ENCODE measurements at regions not wholly inside any gene's neighbourhood (a gene's known extent, or its start where the extent isn't known, plus 50 kb on each side); places are given as distances from the start of the nearest gene placed in this dataset.

DNA sequence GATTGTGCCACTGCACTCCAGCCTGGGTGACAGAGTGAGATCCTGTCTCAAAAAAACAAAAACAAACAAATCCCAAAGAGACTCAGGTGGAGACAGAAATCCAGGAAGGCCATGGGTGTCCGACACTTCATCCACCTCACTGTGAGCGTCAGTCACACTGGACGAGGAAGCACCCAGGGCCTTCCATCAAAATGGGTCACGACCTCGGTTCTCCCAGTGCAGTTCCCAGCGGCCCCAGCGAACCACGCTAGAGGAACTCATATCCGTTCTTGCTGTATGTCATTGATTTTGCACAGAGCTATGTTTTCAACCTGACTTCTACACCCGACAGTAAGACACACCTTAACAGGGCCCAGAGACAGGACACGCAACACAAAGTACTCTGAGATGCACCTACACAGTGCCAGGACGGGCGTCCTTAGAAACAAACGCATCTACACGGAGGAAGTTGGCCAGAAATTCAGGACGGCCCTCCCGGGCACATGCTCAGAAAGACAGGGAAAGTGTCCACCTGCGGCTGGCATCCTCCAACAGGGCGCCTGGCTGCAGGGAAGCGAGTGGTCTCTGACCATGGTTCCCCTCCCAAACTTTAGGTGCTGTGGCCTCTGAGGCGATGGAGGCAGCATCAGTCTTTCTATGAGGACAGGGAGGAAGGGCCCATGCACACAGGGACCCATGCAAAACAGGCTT lies 410.5 kb downstream of the CTTN start:
- Mint-ChIP-seq H3K9me3 (ENCODE audit: unreplicated experiment) (peaks cover 3% of the 10 kb centered on the region), H3K27ac (ENCODE audit: unreplicated experiment) (no peak overlapping the region), H3K4me3 (ENCODE audit: unreplicated experiment) (no peak overlapping the region), H3K36me3 (ENCODE audit: low read depth, unreplicated experiment) (peaks cover 3% of the 10 kb centered on the region), H3K4me1 (ENCODE audit: low read depth, unreplicated experiment) (no peaks in the 10 kb centered on the region), H3K27me3 (ENCODE audit: low read depth, unreplicated experiment) (peaks cover 30% of the 10 kb centered on the region)
- H3K27ac ChIP-seq (ENCODE audit: low read depth, low read length) = no peak overlapping the region
- FAIRE-seq (no peak), DNase-seq (ENCODE audit: low read depth) (no peak)
- H2AFZ ChIP-seq (ENCODE audit: low read depth, low read length) = no peak overlapping the region
- H3K4me1 ChIP-seq (ENCODE audit: insufficient read depth, low read length) = no peaks in the 10 kb centered on the region
- no peak overlapping the region for H3K4me2 ChIP-seq (ENCODE audit: low read length)
- no peaks in the 10 kb centered on the region for H3K36me3 ChIP-seq (ENCODE audit: insufficient read depth, low read length)
- H3K79me2 ChIP-seq (ENCODE audit: insufficient read depth, low read length) = no peaks in the 10 kb centered on the region
- TF ChIP-seq EZH2 (IDR thresholded peaks at IDR 0.05; ENCODE audit: insufficient read depth, low read length) = no peak
- TF ChIP-seq, protein P1, sequence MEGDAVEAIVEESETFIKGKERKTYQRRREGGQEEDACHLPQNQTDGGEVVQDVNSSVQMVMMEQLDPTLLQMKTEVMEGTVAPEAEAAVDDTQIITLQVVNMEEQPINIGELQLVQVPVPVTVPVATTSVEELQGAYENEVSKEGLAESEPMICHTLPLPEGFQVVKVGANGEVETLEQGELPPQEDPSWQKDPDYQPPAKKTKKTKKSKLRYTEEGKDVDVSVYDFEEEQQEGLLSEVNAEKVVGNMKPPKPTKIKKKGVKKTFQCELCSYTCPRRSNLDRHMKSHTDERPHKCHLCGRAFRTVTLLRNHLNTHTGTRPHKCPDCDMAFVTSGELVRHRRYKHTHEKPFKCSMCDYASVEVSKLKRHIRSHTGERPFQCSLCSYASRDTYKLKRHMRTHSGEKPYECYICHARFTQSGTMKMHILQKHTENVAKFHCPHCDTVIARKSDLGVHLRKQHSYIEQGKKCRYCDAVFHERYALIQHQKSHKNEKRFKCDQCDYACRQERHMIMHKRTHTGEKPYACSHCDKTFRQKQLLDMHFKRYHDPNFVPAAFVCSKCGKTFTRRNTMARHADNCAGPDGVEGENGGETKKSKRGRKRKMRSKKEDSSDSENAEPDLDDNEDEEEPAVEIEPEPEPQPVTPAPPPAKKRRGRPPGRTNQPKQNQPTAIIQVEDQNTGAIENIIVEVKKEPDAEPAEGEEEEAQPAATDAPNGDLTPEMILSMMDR (IDR thresholded peaks at IDR 0.05; ENCODE audit: insufficient read depth, low read depth, low read length) = no peak
- H3K9ac ChIP-seq (ENCODE audit: low read length) = no peak overlapping the region
- no peaks in the 10 kb centered on the region for H3K9me3 ChIP-seq (ENCODE audit: insufficient read depth, low read depth, low read length)
- no peak overlapping the region for H3K4me3 ChIP-seq (ENCODE audit: insufficient read depth, low read depth, low read length)
- no peaks in the 10 kb centered on the region for H4K20me1 ChIP-seq (ENCODE audit: insufficient read depth, low read length)
- H3K27me3 ChIP-seq (ENCODE audit: insufficient read depth, low read length) = peaks cover 2% of the 10 kb centered on the region

DNA sequence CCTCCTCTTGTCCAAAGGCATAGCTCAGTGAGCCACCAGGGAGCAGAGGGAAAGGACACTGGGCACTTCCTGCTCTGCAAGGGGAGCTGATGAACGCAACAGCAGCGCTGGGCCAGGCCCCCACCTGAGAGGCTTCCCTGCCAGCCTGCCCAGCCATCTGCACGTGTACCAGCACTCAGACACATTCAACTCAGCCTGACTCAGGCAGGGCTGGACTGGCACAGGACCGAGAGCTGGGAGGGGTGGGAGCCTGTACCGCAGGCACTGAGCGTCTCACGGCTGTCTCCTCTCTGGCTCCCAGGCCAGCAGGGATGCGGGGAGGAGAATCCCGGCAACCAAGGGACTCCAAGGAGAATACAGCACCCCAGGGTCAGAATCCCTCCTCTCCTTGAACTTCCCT lies 411.8 kb downstream of the CTTN start:
- H3K27me3 ChIP-seq (ENCODE audit: insufficient read depth, low read length) = peaks cover 2% of the 10 kb centered on the region
- H3K36me3 ChIP-seq (ENCODE audit: insufficient read depth, low read length) = no peaks in the 10 kb centered on the region
- TF ChIP-seq, protein P1 (IDR thresholded peaks at IDR 0.05; ENCODE audit: insufficient read depth, low read depth, low read length) = no peak
- no peak for TF ChIP-seq EZH2 (IDR thresholded peaks at IDR 0.05; ENCODE audit: insufficient read depth, low read length)
- H3K4me1 ChIP-seq (ENCODE audit: insufficient read depth, low read length) = no peaks in the 10 kb centered on the region
- no peaks in the 10 kb centered on the region for H3K4me1 Mint-ChIP-seq (ENCODE audit: low read depth, unreplicated experiment)
- no peak for DNase-seq (ENCODE audit: low read depth)
- no peak overlapping the region for H2AFZ ChIP-seq (ENCODE audit: low read depth, low read length)
- H4K20me1 ChIP-seq (ENCODE audit: insufficient read depth, low read length) = no peaks in the 10 kb centered on the region
- no peaks in the 10 kb centered on the region for H3K79me2 ChIP-seq (ENCODE audit: insufficient read depth, low read length)
- no peaks in the 10 kb centered on the region for H3K9me3 ChIP-seq (ENCODE audit: insufficient read depth, low read depth, low read length)
- no peak overlapping the region for H3K9ac ChIP-seq (ENCODE audit: low read length)
- H3K27ac Mint-ChIP-seq (ENCODE audit: unreplicated experiment) = no peak overlapping the region
- H3K27me3 Mint-ChIP-seq (ENCODE audit: low read depth, unreplicated experiment) = peaks cover 28% of the 10 kb centered on the region
- no peak overlapping the region for H3K4me3 ChIP-seq (ENCODE audit: insufficient read depth, low read depth, low read length)
- FAIRE-seq = no peak
- no peak overlapping the region for H3K4me2 ChIP-seq (ENCODE audit: low read length)
- H3K4me3 Mint-ChIP-seq (ENCODE audit: unreplicated experiment) = no peak overlapping the region
- no peak overlapping the region for H3K27ac ChIP-seq (ENCODE audit: low read depth, low read length)
- peaks cover 3% of the 10 kb centered on the region for H3K9me3 Mint-ChIP-seq (ENCODE audit: unreplicated experiment)
- H3K36me3 Mint-ChIP-seq (ENCODE audit: low read depth, unreplicated experiment) = peaks cover 3% of the 10 kb centered on the region

DNA sequence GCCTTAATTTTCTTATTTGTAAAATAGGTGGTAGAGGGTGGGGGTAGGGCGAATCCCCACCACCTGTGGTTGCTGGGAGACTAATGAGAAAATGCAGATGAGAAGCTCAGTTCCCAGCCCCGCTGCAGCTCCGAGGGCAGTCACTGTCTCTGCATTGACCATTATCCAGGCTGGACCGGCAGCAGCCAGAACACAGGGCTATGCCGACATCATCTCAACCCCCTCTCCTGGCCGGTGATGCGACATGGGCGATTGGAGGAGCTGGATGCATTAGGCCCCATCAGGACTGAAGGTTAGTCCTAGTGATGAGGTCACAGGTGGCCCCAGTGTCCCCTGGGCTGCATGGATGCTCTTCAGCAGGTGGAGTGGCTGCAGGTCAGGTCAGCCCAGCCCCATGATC lies 412.4 kb downstream of the CTTN start:
- H3K27me3 ChIP-seq (ENCODE audit: insufficient read depth, low read length) = peaks cover 2% of the 10 kb centered on the region
- H3K4me2 ChIP-seq (ENCODE audit: low read length) = no peak overlapping the region
- H2AFZ ChIP-seq (ENCODE audit: low read depth, low read length) = no peak overlapping the region
- FAIRE-seq (no peak), DNase-seq (ENCODE audit: low read depth) (no peak)
- H3K36me3 ChIP-seq (ENCODE audit: insufficient read depth, low read length) = no peaks in the 10 kb centered on the region
- H3K9me3 ChIP-seq (ENCODE audit: insufficient read depth, low read depth, low read length) = no peaks in the 10 kb centered on the region
- H3K27me3 Mint-ChIP-seq (ENCODE audit: low read depth, unreplicated experiment) = peaks cover 28% of the 10 kb centered on the region
- H3K79me2 ChIP-seq (ENCODE audit: insufficient read depth, low read length) = no peaks in the 10 kb centered on the region
- no peak overlapping the region for H3K4me3 ChIP-seq (ENCODE audit: insufficient read depth, low read depth, low read length)
- H3K4me1 Mint-ChIP-seq (ENCODE audit: low read depth, unreplicated experiment) = no peaks in the 10 kb centered on the region
- H3K4me1 ChIP-seq (ENCODE audit: insufficient read depth, low read length) = no peaks in the 10 kb centered on the region
- no peak overlapping the region for H3K27ac Mint-ChIP-seq (ENCODE audit: unreplicated experiment)
- H3K4me3 Mint-ChIP-seq (ENCODE audit: unreplicated experiment) = no peak overlapping the region
- no peak overlapping the region for H3K9ac ChIP-seq (ENCODE audit: low read length)
- no peak overlapping the region for H3K27ac ChIP-seq (ENCODE audit: low read depth, low read length)
- H3K36me3 Mint-ChIP-seq (ENCODE audit: low read depth, unreplicated experiment) = peaks cover 3% of the 10 kb centered on the region
- no peaks in the 10 kb centered on the region for H4K20me1 ChIP-seq (ENCODE audit: insufficient read depth, low read length)
- H3K9me3 Mint-ChIP-seq (ENCODE audit: unreplicated experiment) = peaks cover 3% of the 10 kb centered on the region
- TF ChIP-seq, protein P1 (IDR thresholded peaks at IDR 0.05; ENCODE audit: insufficient read depth, low read depth, low read length) = no peak
- TF ChIP-seq EZH2 (IDR thresholded peaks at IDR 0.05; ENCODE audit: insufficient read depth, low read length) = no peak
